ENCODE measurements at regions not wholly inside any gene's neighbourhood (a gene's known extent, or its start where the extent isn't known, plus 50 kb on each side); places are given as distances from the start of the nearest gene placed in this dataset.

DNA sequence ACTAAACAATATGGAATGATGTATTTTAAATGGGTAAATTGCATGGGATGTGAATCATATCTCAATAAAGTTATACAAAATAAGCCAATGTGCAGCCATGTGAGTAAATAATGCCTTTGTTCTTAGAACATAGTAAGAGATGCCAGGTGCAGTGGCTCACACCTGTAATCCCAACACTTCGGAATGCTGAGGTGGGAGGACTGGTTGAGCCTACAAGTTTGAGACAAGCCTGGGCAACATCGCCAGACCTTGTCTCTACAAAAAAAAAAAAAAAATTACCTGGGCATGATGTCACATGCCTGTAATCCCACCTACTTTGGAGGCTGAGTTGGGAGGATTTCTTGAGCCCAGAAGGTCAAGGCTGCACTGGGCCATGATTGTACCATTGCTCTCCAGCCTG lies 230.7 kb downstream of the RFC3 start:
- no peak for DNase-seq (ENCODE audit: extremely low spot score, unreplicated experiment)
- H3K36me3 Mint-ChIP-seq = no peaks in the 10 kb centered on the region
- H3K4me1 Mint-ChIP-seq (ENCODE audit: unreplicated experiment) = no peaks in the 10 kb centered on the region
- TF ChIP-seq, protein P1, sequence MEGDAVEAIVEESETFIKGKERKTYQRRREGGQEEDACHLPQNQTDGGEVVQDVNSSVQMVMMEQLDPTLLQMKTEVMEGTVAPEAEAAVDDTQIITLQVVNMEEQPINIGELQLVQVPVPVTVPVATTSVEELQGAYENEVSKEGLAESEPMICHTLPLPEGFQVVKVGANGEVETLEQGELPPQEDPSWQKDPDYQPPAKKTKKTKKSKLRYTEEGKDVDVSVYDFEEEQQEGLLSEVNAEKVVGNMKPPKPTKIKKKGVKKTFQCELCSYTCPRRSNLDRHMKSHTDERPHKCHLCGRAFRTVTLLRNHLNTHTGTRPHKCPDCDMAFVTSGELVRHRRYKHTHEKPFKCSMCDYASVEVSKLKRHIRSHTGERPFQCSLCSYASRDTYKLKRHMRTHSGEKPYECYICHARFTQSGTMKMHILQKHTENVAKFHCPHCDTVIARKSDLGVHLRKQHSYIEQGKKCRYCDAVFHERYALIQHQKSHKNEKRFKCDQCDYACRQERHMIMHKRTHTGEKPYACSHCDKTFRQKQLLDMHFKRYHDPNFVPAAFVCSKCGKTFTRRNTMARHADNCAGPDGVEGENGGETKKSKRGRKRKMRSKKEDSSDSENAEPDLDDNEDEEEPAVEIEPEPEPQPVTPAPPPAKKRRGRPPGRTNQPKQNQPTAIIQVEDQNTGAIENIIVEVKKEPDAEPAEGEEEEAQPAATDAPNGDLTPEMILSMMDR (conservative IDR thresholded peaks at IDR 0.05) = no peak
- no peak overlapping the region for H3K27ac Mint-ChIP-seq
- H3K27me3 Mint-ChIP-seq = no peaks in the 10 kb centered on the region
- no peak overlapping the region for H3K4me3 Mint-ChIP-seq
- peaks cover 6% of the 10 kb centered on the region for H3K9me3 Mint-ChIP-seq

DNA sequence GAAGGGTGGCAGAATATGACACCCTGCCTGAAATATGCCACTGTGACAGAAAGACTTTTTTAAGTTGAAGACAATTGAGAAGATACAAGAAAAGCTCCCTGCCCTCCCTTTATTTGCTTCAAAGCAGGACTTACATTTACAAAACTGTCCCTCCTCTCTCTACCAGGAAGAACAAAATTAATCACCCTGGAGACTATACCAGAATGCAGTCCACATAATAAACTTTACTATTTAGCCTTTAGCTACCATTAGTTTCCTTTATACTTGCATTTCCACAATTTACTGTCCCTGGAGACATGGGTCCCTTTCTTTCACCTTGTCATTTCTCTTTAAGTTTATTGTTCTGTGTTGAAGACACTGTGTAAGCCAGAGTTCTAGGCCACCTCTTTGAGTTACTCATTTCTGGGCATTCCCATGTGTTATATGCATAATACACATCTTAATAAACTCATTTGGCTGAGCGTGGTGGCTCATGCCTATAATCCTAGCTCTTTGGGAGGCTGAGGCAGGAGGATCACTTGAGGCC lies 238.8 kb downstream of the RFC3 start:
- H3K27me3 Mint-ChIP-seq = no peaks in the 10 kb centered on the region
- TF ChIP-seq, protein P1 (conservative IDR thresholded peaks at IDR 0.05) = no peak
- H3K9me3 Mint-ChIP-seq = peaks cover 6% of the 10 kb centered on the region
- peaks cover 9% of the 10 kb centered on the region for H3K4me1 Mint-ChIP-seq (ENCODE audit: unreplicated experiment)
- H3K36me3 Mint-ChIP-seq = no peaks in the 10 kb centered on the region
- H3K27ac Mint-ChIP-seq = peak overlapping the region; percentile 29
- H3K4me3 Mint-ChIP-seq = no peak overlapping the region
- DNase-seq (ENCODE audit: extremely low spot score, unreplicated experiment) = no peak

DNA sequence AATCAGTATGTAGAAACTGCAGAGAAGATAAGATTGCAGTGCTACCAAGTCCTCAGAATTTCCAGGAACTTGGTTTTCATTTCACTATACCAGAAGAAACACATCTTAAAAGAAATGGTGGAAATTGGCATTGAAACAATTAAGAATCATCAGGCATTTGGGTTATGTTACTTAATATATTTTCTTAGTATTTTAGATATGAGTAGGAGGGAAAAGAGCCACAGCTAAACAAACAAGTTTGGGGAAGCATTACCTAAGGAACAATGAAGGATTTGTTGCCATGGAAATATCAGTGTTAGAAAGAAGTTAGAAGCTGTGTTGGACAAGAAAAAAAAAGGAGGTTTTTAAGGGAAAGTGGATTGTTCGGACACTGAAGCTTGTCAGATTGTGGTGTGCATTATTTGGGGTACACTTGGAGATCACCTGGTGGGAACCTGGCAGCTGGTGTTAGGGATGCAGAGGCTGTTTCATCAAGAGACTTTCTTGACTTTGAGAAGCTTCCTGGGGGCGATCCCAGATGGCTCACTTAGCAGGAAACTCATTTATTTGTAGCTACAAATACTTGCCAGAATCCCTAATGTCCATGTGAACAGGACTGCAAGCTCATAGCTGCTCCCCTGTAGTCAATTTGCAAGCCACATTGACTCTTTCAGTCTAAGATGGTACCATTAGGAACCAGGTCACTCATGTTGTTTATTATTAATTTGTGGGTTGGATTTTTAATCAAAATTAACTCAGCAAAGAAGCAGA lies 246.7 kb downstream of the RFC3 start:
- H3K9me3 Mint-ChIP-seq = peaks cover 6% of the 10 kb centered on the region

DNA sequence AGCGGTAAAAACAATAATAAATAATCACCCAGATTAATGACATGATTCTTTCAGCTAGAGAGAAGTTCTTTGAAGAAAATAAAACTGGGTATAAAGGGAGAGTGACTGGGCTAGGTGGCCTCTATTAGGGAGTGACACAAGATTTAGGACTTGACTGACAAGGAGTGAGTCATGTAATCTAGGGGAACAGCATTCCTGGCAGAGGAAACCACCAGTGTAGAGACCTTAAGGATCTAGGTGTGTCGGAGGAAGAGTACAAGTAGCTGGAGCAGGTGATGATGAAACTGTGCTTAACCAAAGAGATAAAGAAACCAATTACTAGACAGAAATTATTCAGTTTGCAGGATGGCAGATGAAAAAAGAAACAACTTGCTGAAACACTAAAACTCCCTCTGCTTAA lies 248.0 kb downstream of the RFC3 start:
- peaks cover 18% of the 10 kb centered on the region for H3K4me1 Mint-ChIP-seq (ENCODE audit: unreplicated experiment)
- TF ChIP-seq, protein P1 (conservative IDR thresholded peaks at IDR 0.05) = no peak
- peaks cover 16% of the 10 kb centered on the region for H3K9me3 Mint-ChIP-seq
- H3K36me3 Mint-ChIP-seq = no peaks in the 10 kb centered on the region
- peak overlapping the region; percentile 94 for H3K27ac Mint-ChIP-seq
- H3K27me3 Mint-ChIP-seq = no peaks in the 10 kb centered on the region
- DNase-seq (ENCODE audit: extremely low spot score, unreplicated experiment) = no peak
- H3K4me3 Mint-ChIP-seq = peak overlapping the region; percentile 42

More for the DNA sequence above, 246.7 kb downstream of the RFC3 start:
- TF ChIP-seq, protein P1 (conservative IDR thresholded peaks at IDR 0.05) = no peak
- peaks cover 18% of the 10 kb centered on the region for H3K4me1 Mint-ChIP-seq (ENCODE audit: unreplicated experiment)
- no peaks in the 10 kb centered on the region for H3K27me3 Mint-ChIP-seq
- H3K36me3 Mint-ChIP-seq = no peaks in the 10 kb centered on the region
- no peak for DNase-seq (ENCODE audit: extremely low spot score, unreplicated experiment)
- H3K4me3 Mint-ChIP-seq = peak overlapping the region; percentile 27
- H3K27ac Mint-ChIP-seq = peak overlapping the region; percentile 94

DNA sequence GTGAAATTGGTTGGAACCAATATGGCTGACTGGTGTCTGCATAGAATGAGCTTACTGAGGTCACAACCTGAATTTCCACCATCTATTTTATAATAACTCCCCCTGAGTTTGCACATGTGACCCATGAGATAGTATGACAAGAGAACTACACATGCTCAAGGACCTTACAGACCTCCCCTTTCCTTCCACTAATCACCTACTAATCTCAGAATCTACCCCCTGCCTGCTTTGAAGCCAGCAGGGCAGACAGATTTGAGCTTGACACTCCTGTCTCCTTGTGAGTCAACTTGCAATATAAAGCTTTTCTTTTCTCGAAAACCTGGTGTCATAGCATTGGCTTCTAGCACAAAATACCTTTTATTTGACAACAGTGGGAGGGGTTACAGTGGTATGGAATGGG lies 248.4 kb downstream of the RFC3 start:
- TF ChIP-seq, protein P1 (conservative IDR thresholded peaks at IDR 0.05) = no peak

More for the DNA sequence above, 248.4 kb downstream of the RFC3 start:
- Mint-ChIP-seq H3K4me3 (peak overlapping the region; percentile 42), H3K4me1 (ENCODE audit: unreplicated experiment) (peaks cover 18% of the 10 kb centered on the region), H3K27ac (peak overlapping the region; percentile 94), H3K27me3 (no peaks in the 10 kb centered on the region), H3K36me3 (no peaks in the 10 kb centered on the region), H3K9me3 (peaks cover 20% of the 10 kb centered on the region)
- no peak for DNase-seq (ENCODE audit: extremely low spot score, unreplicated experiment)
